ENCODE measurements at regions not wholly inside any gene's neighbourhood (a gene's known extent, or its start where the extent isn't known, plus 50 kb on each side); places are given as distances from the start of the nearest gene placed in this dataset.

DNA sequence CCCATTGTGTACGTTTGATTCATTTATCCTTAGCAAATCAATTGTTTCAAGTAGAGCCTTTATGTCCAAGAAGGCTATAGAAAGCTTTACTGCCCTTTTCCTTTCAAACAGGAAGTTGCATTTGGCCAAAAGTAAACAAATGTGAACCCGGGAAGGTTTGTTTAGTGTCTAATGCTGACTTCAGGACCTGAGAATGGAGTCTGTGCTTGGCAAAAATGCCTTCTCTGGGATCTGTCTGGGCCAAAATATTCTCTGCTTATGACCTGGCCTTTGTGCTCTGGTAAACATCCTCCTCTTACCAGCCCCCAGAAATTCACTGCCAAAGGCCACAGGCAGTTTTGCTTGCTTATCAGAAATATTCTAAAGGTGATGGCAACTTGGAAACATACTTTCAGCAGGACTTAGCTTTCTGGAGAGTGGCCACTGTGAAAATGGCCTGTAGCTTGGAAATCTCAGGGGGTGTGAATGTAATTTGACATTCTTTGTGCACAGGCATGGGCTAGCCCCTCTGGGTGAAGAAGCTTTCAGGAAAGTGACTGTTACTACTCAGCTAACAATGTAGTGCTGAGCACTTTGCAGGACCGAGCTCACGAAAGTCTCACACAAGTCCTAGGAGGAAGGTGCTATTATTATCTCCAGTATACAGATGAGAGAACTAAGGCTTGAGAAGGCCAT, 199.5 kb downstream of the PTEN start (continued):
- TF ChIP-seq HCFC1 (IDR thresholded peaks at IDR 0.05; ENCODE audit: low read length) (no peak), EGR1 (IDR thresholded peaks at IDR 0.05; ENCODE audit: borderline replicate concordance in 1 of 2, low read depth in 2 of 2, low read length in 2 of 2) (no peak), YBX1 (IDR thresholded peaks at IDR 0.05) (no peak), RAD51 (IDR thresholded peaks at IDR 0.05) (peak; percentile 41; the same call in 1 of the 2 replicates), SREBF1 (IDR thresholded peaks at IDR 0.05; ENCODE audit: low read length) (no peak), ETV6 (conservative IDR thresholded peaks at IDR 0.05 in 1 of 2, IDR thresholded peaks at IDR 0.05 in 1 of 2; ENCODE audit: borderline replicate concordance in 1 of 2, low read depth in 1 of 2) (peak in 1 of 2 experiments; percentile 8; a peak in 1 of 4 replicates), KLF5 (IDR thresholded peaks at IDR 0.05; ENCODE audit: partially characterized antibody) (no peak), ZSCAN29 (IDR thresholded peaks at IDR 0.05) (no peak), POLR2A (IDR thresholded peaks at IDR 0.05; ENCODE audit: low read depth, low read length) (0 out of 2 replicates have a peak, but pooled peaks have one; percentile 7), ZZZ3 (IDR thresholded peaks at IDR 0.05; ENCODE audit: control insufficient read depth, insufficient read length, low read depth) (no peak), CHD1 (IDR thresholded peaks at IDR 0.05; ENCODE audit: low read depth, low read length) (no peak)

DNA sequence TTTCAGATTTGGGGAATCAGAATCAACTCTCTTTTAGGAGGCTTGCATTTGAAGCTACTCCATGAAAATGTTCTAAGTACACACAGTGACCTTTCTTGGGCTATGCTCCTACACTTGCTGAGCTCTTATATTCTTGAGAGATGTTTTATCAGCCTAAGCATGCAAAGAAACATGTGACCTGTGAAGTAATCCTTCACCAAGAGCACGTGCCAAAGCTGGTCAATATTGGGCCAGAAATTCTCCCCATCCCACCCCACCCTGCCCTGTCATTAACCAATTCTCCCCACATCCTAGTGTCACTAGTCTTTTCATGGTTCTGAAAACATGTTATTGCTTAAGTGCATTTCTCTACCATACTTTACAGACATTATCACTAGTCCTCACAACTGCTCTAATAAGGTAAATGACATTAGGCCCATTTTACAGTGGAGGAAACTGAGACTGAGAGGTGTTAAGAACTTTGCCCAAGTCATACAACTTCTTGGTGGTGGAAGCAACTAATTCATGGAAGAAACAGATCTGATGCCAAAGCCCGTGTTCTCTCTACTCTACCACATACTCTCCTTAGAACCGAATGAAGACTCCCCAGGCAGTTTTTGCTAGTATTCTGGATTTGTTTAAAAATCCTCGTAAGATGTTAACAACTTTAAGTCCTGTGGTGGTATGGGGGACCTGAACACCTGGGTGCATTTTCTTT, 200.6 kb downstream of the PTEN start:
- ChIA-PET POLR2A (interaction anchor here (0.8 to 1.8 kb wide), 3 partner anchors 12 to 44 kb away, joined by 4 to 5 read pairs (median 5); no protein-coding TSS in a partner anchor), SMC1A (ENCODE audit: uncharacterized antibody, unreplicated experiment) (interaction anchor here (0.6 to 4.0 kb wide), 23 partner anchors 12 to 1007 kb away, joined by 3 to 24 read pairs (median 5); no protein-coding TSS in a partner anchor), RAD21 (ENCODE audit: unreplicated experiment) (interaction anchor here (0.7 to 2.9 kb wide), 14 partner anchors 12 to 323 kb away, joined by 3 to 28 read pairs (median 4); partner anchors contain the start of genes KLLN and PTEN), CTCF (interaction anchor here (0.9 to 3.5 kb wide), 6 partner anchors 25 to 203 kb away, joined by 3 to 12 read pairs (median 4); partner anchors contain the start of gene KLLN)
- Histone ChIP-seq H3K9me3 (replicated peaks; ENCODE audit: control insufficient read depth, insufficient read depth, low read length) (no peaks in the 10 kb centered on the region), H3K27me3 (replicated peaks in 1 of 2; ENCODE audit: control insufficient read depth in 2 of 2, insufficient read depth in 2 of 2, low read length in 1 of 2) (no peaks in the 10 kb centered on the region), H3K4me1 (ENCODE audit: control insufficient read depth, insufficient read depth, low read length) (peaks cover 81% of the 10 kb centered on the region), H3K4me2 (ENCODE audit: control insufficient read depth, insufficient read depth) (peak overlapping the region; percentile 55; the same call in 1 of the 2 replicates), H2AFZ (ENCODE audit: control insufficient read depth, low read depth, low read length) (no peak overlapping the region), H4K20me1 (ENCODE audit: control insufficient read depth, insufficient read depth) (no peaks in the 10 kb centered on the region), H3K27ac (ENCODE audit: control insufficient read depth, insufficient read depth) (peak overlapping the region; percentile 92), H3K79me2 (ENCODE audit: control insufficient read depth, insufficient read depth, low read length) (no peaks in the 10 kb centered on the region), H3K4me3 (no peak overlapping the region; the same call in 1 of the 2 replicates), H3K36me3 (ENCODE audit: control insufficient read depth in 2 of 2, insufficient read depth in 2 of 2, low read length in 1 of 2) (no peaks in the 10 kb centered on the region), H3K9ac (ENCODE audit: control insufficient read depth, insufficient read depth, low read length) (peak overlapping the region; percentile 12; the same call in 1 of the 2 replicates)
- no peak for TF ChIP-seq CBFB (IDR thresholded peaks at IDR 0.05; ENCODE audit: low read depth)
- TF ChIP-seq, protein P1, sequence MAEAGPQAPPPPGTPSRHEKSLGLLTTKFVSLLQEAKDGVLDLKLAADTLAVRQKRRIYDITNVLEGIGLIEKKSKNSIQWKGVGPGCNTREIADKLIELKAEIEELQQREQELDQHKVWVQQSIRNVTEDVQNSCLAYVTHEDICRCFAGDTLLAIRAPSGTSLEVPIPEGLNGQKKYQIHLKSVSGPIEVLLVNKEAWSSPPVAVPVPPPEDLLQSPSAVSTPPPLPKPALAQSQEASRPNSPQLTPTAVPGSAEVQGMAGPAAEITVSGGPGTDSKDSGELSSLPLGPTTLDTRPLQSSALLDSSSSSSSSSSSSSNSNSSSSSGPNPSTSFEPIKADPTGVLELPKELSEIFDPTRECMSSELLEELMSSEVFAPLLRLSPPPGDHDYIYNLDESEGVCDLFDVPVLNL (IDR thresholded peaks at IDR 0.05; ENCODE audit: low read depth, low read length) = no peak
- TF ChIP-seq RB1 (IDR thresholded peaks at IDR 0.05; ENCODE audit: borderline replicate concordance) = no peak
- TF ChIP-seq RCOR1 (conservative IDR thresholded peaks at IDR 0.05; ENCODE audit: low read depth, low read length) = no peak
- TF ChIP-seq, protein P2, sequence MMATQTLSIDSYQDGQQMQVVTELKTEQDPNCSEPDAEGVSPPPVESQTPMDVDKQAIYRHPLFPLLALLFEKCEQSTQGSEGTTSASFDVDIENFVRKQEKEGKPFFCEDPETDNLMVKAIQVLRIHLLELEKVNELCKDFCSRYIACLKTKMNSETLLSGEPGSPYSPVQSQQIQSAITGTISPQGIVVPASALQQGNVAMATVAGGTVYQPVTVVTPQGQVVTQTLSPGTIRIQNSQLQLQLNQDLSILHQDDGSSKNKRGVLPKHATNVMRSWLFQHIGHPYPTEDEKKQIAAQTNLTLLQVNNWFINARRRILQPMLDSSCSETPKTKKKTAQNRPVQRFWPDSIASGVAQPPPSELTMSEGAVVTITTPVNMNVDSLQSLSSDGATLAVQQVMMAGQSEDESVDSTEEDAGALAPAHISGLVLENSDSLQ (IDR thresholded peaks at IDR 0.05) = no peak
- no peak for TF ChIP-seq NFYB (IDR thresholded peaks at IDR 0.05; ENCODE audit: insufficient read depth, low read depth, low read length)
- BruUV-seq (replicated peaks) = no TSS peak
- in situ Hi-C loops (cut with MboI) = loop anchor here (10.0 kb wide), 1 partner anchor 199 kb away; the partner anchor contains the start of genes KLLN and PTEN
- no peak for DNase-seq (ENCODE audit: low read depth, low spot score)
- no peak for ATAC-seq
- intact Hi-C loops (cut with micrococcal nuclease; ENCODE audit: unreplicated experiment) = loop anchor here (2.0 kb wide), 3 partner anchors 47 to 323 kb away; partner anchors contain the start of genes KLLN and PTEN
- 42% methylated on average over 4 of the region's 4 CpGs for WGBS (ENCODE audit: insufficient coverage, insufficient replicate concordance, low lambda C conversion rate, missing lambda C conversion rate)
- no peak for FAIRE-seq

Measured in GM12878 (cell line).